Activated CD4-positive, CD25-positive, alpha-beta regulatory T cell treated with anti-CD3 and anti-CD28 coated beads, Interleukin-2, amount 50 U/mL, for 16 hours (primary cell): ENCODE measurements at regions not wholly inside any gene's neighbourhood (a gene's known extent, or its start where the extent isn't known, plus 50 kb on each side); places are given as distances from the start of the nearest gene placed in this dataset.
"Not testable (repeated sequence)": the region's sequence is repeated elsewhere in the genome, so short reads cannot be mapped to it uniquely, and the experiment has no call there.

Experiments
- DNase-seq: peaks from one replicate; pipeline ENCODE4 v3.0.0-alpha.2; 2020; ENCODE audit warnings: low read depth, low spot score

- no peak for DNase-seq
Measured at GRCh38 chr9:75457474-75458011, 369.2 kb downstream of the OSTF1 start.

GRCh38 chr9:75459311-75459710 lies 371.0 kb downstream of the OSTF1 start:
- not testable (repeated sequence) for DNase-seq

- no peak for DNase-seq
Measured at GRCh38 chr9:75461183-75461582, 372.9 kb downstream of the OSTF1 start.

GRCh38 chr9:75462866-75463265 lies 374.6 kb downstream of the OSTF1 start:
- no peak for DNase-seq

GRCh38 chr9:75463871-75464270 lies 375.6 kb downstream of the OSTF1 start:
- no peak for DNase-seq

- no peak for DNase-seq
Measured at GRCh38 chr9:75464726-75465125, 376.4 kb downstream of the OSTF1 start.

GRCh38 chr9:75467142-75467541 lies 378.8 kb downstream of the OSTF1 start:
- DNase-seq, result no peak

- no peak for DNase-seq
Measured at GRCh38 chr9:75471549-75472114, 383.3 kb downstream of the OSTF1 start.

GRCh38 chr9:75482566-75482965 lies 394.3 kb downstream of the OSTF1 start:
- no peak for DNase-seq

- DNase-seq, result no peak
Measured at GRCh38 chr9:75483636-75484035, 395.3 kb downstream of the OSTF1 start.

GRCh38 chr9:75487856-75488718 lies 399.8 kb downstream of the OSTF1 start:
- DNase-seq, result no peak

- no peak for DNase-seq
Measured at GRCh38 chr9:75488719-75489110, 400.4 kb downstream of the OSTF1 start.

- no peak for DNase-seq
Measured at GRCh38 chr9:75490326-75490725, 400.1 kb upstream of the PCSK5 start.

GRCh38 chr9:75491533-75491932 lies 398.9 kb upstream of the PCSK5 start:
- DNase-seq, result no peak

GRCh38 chr9:75499812-75500211 lies 390.7 kb upstream of the PCSK5 start:
- DNase-seq, result no peak

- no peak for DNase-seq
Measured at GRCh38 chr9:75500479-75500878, 390.0 kb upstream of the PCSK5 start.

GRCh38 chr9:75500940-75501339 lies 389.5 kb upstream of the PCSK5 start:
- not testable (repeated sequence) for DNase-seq

GRCh38 chr9:75504721-75505120 lies 385.8 kb upstream of the PCSK5 start:
- DNase-seq, result no peak

- no peak for DNase-seq
Measured at GRCh38 chr9:75505654-75506053, 384.8 kb upstream of the PCSK5 start.

- DNase-seq, result no peak
Measured at GRCh38 chr9:75529463-75529862, 361.0 kb upstream of the PCSK5 start.

- DNase-seq, result no peak
Measured at GRCh38 chr9:75531588-75531987, 358.9 kb upstream of the PCSK5 start.

GRCh38 chr9:75532233-75533050 lies 358.0 kb upstream of the PCSK5 start:
- DNase-seq, result no peak
